Activated CD8-positive, alpha-beta memory T cell treated with anti-CD3 and anti-CD28 coated beads, Interleukin-2, amount 50 U/mL, for 4 hours (primary cell): ENCODE measurements at regions not wholly inside any gene's neighbourhood (a gene's known extent, or its start where the extent isn't known, plus 50 kb on each side); places are given as distances from the start of the nearest gene placed in this dataset.

ENCODE experiments used
- DNase-seq: peaks from one replicate; pipeline ENCODE4 v3.0.0-alpha.2; 2020

DNA sequence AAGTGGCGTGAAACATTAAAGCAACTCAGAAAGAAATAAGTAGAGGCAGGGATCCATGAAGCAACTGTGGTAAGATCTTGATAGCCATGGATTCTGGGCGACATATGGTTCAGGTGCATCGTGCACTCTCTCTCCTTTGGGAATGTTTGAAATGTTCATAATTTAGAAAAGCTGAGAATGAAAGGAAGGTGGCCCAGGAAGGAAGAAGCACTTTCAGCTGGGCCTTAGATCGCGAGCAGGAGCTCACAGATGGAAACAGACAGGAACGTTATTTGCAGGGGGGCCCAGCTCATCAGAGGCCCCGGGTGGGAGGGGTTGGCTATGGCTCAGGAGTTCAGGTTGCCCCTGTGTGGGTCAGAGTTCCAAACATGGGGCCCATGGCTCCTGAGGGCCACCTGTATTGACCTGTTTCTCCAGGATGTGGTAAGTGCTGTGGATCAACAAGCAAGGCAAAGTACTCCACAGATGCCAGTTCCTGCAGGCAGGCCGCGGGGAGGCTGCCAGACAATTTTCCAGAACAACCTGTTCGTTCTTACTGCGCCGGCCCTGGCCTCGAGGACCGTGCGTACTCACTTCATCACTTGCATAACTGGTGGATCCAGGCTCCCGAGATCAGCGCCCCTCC, 253.2 kb downstream of the TOMM20 start:
- DNase-seq: no peak

GRCh38 chr1:234874291-234875288, 254.0 kb downstream of the TOMM20 start:
- no peak for DNase-seq

GRCh38 chr1:234871710-234872271, 256.8 kb downstream of the TOMM20 start:
- DNase-seq: no peak

DNA sequence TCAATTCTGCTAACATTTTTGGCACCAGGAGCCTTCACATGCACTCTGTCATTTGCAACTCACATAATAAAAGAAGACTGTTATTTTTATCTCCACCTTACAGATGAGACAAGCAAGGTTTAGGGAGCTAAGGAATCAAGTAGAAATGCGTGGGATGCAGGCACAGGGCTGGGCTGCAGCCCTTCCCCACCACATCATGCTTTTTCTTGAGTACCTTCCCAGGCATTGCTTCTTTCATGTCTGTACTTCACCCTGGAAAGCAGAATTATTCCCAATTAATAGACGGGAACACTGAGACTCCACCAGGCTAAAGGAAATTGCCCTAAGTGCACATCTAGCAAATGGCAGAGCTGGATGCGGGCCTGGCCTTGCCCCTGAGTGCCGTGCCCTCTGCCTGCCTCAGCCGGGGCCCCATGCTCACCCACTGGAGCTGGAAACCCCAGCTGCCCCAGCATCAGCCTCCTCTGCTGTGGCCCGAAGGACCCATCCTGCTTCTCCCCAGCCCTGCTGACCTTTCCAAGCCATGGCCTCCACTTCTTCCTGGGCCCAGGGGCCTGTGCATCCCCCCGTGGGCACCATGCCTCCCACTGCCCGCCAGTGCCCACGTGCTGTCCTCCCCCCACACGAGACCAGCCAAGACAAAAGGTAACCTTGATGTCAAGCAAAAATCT, 257.5 kb downstream of the TOMM20 start:
- no peak for DNase-seq

DNA sequence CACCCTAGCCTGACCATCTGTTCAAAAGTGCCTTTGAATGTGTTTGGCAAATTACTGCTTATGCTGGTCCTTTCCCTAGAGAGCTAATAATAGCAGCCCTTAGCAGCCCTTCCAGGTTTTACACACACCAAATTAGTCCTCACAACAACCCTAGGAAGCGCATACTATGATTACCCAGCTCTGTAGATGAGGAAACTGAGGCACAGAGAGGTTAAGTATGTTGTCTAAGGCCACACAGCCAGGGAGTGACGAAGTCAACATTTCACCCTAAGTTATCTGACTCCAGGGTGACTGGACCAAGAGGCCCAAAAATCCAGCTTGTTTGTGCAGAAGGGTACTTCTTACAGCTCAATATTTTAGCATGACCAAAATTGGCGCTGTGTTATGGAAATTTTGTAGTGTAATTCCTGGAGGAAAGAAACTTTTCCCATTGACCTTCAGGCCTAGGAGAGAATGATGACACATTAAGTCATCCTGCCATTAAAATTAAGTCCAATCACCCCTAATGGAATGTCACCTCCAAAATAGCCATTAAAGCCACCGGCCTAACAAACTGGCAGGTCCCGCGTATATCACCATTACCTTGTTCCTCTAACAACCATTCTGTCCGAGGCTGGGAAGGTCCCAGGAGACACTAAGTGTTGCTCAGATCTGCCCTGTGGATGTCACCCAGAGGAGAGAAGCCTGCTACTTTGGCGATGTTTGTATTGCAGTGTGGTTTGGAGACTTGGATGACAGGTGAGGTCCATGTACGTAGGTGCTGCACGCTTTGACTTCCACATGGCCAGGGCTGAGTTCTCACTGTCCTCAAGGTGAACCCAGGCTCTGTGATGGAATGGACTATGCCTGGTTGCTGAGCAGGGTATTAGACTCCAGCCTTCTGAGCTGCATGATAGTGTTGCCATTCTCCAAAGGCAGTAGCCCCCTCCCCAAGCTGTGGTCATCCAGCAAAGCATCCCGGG, 258.3 kb downstream of the TOMM20 start:
- DNase-seq: no peak

- DNase-seq: no peak
These were observed 259.2 kb downstream of the TOMM20 start for GRCh38 chr1:234869182-234870019.

DNA sequence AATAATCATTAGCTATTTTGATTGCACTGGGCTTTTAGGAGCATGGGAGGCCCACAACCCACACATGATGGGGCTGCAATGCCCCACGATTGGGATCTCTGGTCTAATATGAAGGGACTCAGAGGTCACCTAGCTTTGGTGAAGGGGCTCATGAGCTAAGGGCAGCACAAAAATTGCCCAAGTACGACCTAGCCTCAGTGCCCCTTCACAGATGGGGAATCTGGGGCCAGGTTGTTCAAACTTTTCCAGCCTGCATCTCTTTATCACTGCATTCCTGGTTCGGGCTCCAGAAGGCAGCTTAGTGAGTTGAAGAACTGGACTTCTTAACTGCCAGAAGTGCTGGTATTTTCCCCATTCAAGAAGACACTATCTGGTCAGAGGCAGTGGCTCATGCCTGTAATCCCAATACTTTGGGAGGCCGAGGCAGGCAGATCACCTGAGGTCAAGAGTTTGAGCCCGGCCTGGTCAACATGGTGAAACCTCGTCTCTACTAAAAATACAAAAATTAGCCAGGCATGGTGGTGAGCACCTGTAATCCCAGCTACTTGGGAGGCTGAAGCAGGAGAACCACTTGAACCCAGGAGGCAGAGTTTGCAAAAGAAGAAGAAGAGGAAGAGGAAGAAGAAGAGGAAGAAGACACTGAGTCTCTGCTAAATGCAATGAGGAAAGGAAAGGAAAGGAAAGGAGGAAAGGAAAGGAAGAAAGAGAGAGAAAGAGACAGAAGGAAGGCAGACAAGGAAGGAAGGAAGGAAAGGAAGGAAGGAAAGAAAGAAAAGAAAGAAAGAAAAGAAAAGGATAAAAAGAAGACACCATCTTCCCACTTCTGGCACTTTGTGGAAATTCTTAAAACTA, 258.5 kb upstream of the IRF2BP2 start:
- DNase-seq: no peak

GRCh38 chr1:234866007-234866866, 256.3 kb upstream of the IRF2BP2 start:
- DNase-seq: no peak

DNA sequence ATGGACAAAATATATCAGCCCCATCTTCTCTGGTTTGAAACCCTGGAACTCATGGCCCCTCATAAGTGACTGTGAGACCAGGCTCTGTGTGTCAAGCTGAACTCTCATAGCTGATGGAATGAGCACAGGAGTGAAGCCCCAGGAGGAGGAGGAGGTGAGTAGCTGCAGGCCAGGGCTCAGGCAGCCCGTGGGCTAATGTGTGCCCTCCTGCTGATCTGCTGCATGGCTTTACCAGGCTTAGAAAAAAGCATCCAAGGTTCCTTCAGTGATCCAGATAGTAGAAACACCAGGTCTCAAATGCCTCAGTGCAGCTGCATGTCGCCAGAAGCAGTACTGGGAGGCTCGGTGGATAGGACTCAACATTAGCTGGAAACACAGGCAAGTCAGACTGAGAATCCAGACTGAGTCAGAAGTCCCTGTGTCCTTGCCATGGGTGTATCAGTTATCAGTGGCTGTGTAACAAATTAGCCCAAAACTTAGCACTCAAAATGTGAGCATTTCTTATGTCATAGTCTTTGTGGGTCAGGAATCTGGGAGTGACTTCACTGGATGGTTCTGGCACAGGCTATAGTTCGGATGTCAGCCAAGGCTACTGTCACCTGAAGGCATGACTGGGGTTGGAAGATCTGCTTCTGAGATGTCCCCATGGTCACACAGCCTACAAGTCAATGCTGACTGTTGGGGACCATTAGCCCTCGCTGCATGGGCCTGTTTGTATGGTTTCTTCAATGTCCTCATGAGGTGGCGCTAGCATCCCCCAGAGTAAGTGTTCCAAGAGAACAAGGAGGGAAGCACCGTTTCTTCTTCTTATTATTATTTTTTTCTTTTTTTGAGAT, 255.4 kb upstream of the IRF2BP2 start:
- no peak for DNase-seq

DNA sequence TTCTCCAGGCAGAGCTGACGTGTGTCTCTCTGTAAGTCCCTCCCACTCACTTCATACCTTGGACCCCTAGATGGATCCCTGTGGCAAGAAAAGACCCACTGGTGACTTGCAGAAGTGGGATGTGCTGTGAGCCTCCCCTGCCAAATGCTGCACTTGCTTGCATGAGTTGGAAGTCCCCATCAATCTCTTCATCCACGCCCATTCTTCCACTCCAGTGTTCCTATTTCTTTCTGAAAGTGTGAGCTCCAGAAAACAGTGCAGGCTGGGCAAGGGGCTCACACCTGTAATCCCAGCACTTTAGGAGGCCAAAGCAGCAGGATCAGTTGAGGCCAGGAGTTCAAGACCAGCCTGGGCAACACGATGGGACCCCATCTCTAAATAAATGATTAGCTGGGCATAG, 254.1 kb upstream of the IRF2BP2 start:
- DNase-seq: no peak

- DNase-seq: no peak
These were observed 253.6 kb upstream of the IRF2BP2 start for GRCh38 chr1:234863551-234863971.

DNA sequence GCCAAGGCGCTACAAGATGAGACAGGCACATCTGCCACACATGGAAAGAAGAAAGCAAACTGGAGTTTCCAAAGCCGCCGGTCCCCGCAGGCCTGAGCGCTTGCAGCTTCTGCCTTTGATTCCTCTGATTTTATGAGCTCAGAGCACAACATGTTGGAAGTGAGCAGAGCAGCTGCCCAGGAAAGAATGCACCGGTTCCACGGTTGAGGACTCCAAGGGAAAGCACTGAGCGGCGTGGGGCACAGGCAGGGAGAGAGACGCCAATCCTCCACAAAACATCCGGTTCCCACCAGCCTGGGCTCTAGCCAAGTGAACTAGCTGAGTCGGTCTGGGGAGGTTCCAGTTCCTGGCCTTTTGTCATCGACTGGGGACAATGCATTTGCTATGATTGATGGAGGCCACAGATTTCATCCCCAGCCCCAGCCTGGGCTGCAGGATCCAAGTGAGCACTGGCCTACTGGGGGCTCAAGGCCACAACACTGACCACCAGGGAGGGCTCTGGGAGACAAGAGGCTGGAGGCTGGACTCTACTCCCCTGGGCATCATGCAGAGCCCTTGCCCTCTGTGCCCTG, 253.1 kb upstream of the IRF2BP2 start:
- no peak for DNase-seq

DNA sequence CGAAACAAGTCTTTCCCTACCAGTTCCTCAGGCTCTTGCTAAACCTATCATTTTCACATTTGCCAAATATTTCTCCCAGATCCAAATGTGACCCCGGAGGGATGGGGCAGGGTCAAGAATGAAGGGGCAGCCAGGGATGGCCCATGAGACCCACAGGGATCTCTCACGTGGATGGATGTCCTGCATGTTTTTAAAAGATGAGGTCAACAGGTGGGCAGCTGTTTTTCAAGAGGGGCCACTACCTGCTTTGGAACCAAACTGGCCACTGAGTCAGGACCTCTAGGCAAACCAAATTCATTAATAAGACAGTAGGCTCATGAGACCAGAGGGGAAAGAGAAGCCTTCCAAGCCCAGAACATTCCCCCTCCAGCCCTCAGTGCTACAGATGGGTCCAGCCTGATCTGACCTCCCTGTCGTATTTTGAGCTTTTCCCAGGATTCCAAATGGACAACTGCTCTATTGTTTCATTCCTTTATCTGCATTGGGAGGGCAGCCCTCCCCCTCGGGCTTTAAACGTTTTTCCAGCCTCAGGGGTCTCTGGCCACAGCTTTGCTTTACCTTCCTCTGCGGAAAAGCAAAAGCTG, 252.5 kb upstream of the IRF2BP2 start:
- DNase-seq: no peak

DNA sequence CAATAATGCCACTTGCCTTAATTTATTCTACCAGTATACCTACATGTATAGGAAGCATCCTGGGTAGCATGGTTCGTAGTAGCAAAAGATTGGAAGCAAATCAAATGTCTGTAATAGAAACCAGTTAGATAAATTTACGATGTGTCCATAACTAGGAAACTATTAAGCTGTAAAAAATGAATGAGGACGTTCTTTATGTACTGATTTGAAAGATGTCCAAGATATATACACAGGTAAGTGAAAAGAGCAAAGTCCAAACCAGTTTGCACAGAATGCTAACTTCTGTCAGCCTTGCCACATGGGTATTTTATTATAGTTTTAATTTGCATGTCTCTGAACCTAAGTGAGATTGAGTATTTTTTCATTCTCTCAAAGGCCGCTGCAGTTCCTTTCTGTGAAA, 251.8 kb upstream of the IRF2BP2 start:
- DNase-seq: no peak

- no peak for DNase-seq
These were observed 251.1 kb upstream of the IRF2BP2 start for GRCh38 chr1:234861024-234861620.

- no peak for DNase-seq
These were observed 248.7 kb upstream of the IRF2BP2 start for GRCh38 chr1:234858722-234859121.

- no peak for DNase-seq
These were observed 246.9 kb upstream of the IRF2BP2 start for GRCh38 chr1:234856845-234857245.
